ENCODE measurements at regions not wholly inside any gene's neighbourhood (a gene's known extent, or its start where the extent isn't known, plus 50 kb on each side); places are given as distances from the start of the nearest gene placed in this dataset.

GRCh38 chr10:121099181-121099580, 248.0 kb downstream of the WDR11 start:
- no peak for DNase-seq (ENCODE audit: low spot score)

- no peak for DNase-seq (ENCODE audit: low spot score)
Observed at GRCh38 chr10:121099592-121099991, 248.4 kb downstream of the WDR11 start.

DNA sequence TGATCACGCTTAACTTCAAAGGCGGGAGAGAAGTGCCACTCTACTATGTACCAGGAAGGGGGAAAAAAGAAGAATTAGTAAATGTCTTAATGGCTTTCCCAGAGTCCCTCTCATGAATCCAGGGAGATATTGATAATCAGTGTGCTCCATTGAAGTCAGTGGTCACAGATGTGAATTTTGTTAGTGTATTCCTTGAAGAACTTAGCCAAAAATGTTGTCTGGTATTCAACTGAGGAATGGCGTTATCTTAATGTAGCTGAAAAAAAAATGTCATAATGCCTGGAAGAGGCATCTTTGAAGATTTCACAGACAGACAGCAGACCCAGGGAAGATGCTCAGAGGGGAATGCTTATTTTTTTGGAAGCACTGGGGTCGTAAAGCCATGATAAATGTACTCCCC, 250.4 kb downstream of the WDR11 start:
- DNase-seq (ENCODE audit: low spot score), result no peak

DNA sequence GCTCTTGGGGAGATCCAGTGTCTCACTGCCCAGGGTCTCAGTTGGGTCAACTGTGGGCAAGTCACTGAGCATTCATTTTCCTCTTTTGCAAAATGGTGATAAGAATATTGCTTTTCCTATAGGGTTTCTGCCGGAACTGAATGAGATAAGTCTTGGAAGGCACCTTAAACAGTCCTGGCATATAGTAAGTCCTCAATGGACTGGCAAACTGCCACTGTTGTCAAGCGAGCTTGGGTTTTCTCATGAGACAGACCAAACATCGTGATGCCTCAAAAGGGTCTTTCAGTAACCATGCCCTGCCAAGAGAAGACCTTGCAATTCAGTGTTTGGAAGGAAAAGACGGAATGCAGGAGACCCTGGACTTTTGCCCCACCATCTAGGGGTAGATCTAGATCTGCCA, 251.5 kb downstream of the WDR11 start:
- DNase-seq (ENCODE audit: low spot score), result no peak

- no peak for DNase-seq (ENCODE audit: low spot score)
Observed at GRCh38 chr10:121104476-121105111, 253.4 kb downstream of the WDR11 start.

DNA sequence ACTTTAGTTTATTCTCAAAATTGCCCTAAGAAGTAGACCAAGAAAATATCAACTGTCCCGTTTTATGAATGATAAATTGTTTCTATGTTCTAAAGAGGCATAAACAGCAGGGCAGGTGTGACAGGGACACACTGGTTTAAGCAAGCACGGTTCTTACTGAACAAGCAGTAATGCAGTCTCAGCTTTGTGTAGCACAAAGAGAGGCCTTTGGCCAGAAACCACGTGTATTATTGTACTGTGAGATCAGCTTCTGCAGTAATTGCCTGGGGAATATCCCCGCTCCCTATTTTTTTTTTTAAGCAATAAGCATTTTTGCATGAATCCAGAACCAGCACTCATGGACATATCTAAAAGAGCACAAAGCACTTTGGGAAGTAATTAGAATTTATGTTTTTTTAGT, 255.4 kb downstream of the WDR11 start:
- DNase-seq (ENCODE audit: low spot score), result no peak

- DNase-seq (ENCODE audit: low spot score), result no peak
Observed at GRCh38 chr10:121108051-121108450, 256.9 kb downstream of the WDR11 start.

DNA sequence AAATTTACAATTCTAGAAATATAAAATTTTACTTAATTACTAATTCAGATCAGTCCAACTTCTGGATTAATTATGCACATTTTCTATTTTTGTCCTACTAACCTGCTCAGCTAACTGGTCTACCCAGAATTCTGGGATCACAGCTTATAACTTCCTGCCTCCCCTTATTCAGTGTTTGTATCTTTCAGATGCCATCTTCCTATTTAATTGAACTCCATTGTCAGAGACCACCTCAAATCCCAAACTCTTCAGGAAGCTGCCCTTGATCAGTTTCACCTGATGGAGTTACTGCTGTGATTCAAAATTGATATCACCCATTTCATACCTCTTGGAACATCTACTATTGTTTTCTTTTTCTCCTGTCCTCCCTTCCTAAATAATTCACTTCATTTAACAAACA, 259.2 kb downstream of the WDR11 start:
- no peak for DNase-seq (ENCODE audit: low spot score)

GRCh38 chr10:121112136-121112535, 261.0 kb downstream of the WDR11 start:
- no peak for DNase-seq (ENCODE audit: low spot score)

DNA sequence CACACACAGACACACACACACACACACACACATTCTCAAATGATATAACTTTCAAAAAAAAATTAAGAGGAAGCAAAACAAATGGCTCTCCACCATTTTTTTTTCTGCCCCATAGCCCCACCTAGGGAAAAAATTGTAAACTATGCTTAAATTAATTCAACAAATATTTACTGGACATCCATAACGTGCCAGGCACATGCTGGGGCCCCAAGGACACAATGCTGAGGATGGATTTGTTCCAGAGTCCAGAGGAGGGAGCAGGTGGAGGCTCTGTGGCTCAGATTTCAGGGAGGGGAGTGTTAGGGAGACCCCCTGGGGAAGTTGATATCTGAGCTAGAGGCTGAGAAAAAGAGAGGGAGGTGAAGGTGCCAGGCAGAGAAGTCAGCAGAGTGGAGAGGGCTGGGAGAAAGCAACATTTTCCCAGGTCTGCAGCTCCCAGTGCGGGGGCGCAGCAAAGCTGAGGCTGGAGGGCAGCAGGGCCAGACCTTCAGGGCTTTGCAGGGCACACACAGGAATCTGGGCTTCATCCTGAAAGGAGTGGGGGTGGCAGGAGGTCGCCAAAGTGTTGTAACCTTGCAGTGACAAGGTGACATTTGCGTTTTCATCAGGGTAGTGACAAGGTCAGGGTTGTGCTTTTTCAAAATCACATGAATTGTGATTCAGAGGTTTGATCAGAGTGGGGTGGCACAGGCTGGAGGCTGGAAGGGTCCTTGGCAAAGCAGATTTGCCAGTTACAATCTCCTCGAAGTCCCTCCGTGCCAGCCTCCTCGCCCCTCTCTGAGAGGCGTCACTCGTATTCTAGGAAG, 261.6 kb downstream of the WDR11 start:
- no peak for DNase-seq (ENCODE audit: low spot score)

DNA sequence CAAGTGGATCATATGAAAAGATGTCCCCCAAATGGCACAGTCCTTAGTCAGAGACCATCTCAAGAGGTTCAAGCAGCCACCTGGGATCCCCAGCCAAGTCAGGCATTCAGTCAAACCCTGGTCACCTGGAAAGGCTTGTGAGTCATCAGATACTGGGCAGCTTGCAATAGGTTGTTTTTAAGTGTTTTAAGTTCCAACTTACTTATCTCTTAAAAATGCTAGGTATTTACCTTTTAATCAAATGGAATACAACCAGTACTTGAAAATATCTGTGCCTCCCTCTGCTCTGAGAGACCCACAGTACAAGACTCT, 262.2 kb downstream of the WDR11 start:
- DNase-seq (ENCODE audit: low spot score), result no peak

DNA sequence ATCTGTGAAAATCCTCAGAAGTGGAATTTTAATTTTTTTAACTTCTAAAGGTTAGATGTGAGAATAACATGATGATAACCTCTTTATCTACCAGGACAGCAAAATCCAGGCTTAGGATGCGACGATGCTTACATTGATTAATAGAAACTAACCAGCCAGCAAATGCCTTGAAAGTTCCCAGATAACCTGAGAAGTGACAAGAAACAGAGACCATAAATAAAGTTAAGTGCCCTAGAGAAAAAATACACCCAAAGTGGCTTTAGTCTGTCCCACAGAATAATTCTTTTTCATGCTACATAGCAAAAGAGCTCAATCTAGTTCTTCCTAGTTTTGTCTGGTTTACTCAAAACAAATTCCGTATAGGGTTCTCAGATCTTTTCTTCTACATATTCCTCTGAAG, 262.7 kb downstream of the WDR11 start:
- DNase-seq (ENCODE audit: low spot score), result no peak

GRCh38 chr10:121115154-121115553, 264.0 kb downstream of the WDR11 start:
- no peak for DNase-seq (ENCODE audit: low spot score)

- DNase-seq (ENCODE audit: low spot score), result no peak
Observed at GRCh38 chr10:121121462-121121861, 270.3 kb downstream of the WDR11 start.

- peak; percentile 38 for DNase-seq (ENCODE audit: low spot score)
Observed at GRCh38 chr10:121127151-121127906, 276.2 kb downstream of the WDR11 start.

DNA sequence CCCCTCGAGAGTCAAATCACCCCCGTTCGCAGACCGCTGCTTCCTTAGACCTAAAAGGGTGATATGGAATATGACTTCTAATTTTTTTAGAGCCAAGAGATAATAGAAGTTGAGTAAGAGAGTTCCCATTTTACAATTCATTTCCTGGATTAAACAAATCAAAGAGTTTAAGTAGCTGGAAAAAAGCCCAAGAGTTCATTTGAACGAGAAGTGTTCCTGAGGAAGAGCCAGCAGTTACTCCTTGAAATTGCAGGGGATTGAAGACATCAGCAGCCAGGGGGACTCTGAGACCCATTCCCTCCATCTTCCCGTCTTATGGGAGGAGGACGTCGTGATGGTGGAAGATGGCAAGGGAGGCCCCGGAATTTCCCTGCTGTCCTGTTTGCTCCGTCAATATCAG, 277.0 kb downstream of the WDR11 start:
- no peak for DNase-seq (ENCODE audit: low spot score)

- no peak for DNase-seq (ENCODE audit: low spot score)
Observed at GRCh38 chr10:121129266-121129665, 278.1 kb downstream of the WDR11 start.

DNA sequence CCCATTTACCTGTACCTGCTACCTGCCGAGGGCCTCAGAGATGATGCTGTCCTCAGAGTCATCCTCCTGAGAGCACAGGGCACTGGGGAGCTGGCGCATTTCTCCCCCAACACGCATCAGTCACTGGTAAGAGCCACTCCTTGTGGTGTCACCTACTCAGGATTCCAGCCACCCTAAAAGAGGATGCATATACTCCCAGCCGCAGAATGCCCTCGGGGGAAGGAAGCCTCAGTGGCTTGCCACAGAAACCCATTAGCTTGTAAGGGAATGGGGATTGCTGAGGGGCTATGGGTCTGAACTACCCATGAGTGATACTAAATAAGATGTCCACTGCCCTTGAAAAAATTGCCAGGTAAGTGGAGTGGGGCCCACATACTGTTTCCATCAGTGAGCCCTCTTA, 279.2 kb downstream of the WDR11 start:
- DNase-seq (ENCODE audit: low spot score), result no peak

DNA sequence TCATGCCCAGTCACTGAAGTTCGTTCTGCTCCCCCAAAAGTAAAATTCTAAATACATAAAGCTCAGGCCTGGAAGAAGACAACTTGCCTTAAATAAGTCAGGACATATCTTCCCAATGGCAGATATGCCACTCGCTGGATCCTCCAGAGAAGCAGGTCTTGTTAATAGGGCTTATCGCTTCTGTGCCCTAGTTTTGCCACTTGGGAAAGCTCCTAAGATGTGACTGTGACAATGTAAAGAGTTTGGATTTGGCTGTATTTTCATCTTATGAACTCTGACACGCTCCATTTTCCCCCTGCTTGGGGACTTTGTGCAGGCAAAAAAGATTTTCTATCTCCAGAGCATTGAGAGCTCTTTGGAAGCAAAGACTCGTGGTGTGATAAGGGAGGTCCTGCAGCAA, 279.9 kb downstream of the WDR11 start:
- DNase-seq (ENCODE audit: low spot score), result no peak

GRCh38 chr10:121131426-121132265, 280.5 kb downstream of the WDR11 start:
- no peak for DNase-seq (ENCODE audit: low spot score)

DNA sequence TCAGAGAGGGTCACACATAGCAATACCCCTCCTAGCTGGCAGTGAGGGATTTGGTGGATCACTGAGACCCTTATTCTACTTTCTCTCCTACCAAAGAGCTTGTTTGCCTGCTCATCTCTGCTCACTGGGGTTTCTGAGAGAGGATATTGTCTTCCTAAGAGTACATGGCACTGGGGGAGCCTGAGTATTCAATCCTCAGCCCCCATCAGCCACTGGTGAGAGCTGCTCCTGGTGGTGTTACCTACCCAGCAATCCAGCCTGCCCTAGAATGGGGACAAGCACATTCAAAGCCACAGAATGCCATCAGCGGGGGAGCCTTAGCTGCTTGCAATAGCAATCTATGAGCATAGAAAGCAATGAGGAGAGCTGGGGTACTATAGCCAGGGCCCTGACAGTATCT, 281.1 kb downstream of the WDR11 start:
- no peak for DNase-seq (ENCODE audit: low spot score)

DNA sequence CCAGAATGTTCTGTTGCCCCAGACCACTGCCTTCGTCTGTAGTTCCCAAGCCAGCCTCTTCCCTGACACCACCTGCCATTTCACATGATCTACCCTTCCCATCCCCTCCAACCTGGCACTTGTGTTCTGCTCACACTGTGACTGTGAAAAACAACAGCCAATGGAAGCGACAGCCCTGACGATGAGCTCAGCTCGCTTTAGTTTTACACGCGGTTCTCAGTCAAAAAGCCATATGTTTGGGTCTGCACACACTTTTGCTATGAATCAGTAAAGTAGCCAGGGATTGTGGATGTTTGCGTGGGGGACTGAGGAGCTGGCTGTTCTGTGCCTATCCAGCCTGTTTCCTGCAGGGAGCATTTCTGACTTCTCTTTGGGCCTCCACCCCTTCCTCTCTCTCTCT, 282.7 kb downstream of the WDR11 start:
- DNase-seq (ENCODE audit: low spot score), result no peak
